NCI-H748 (cell line): ENCODE measurements at regions not wholly inside any gene's neighbourhood (a gene's known extent, or its start where the extent isn't known, plus 50 kb on each side); places are given as distances from the start of the nearest gene placed in this dataset.
"Not testable (repeated sequence)": the region's sequence is repeated elsewhere in the genome, so short reads cannot be mapped to it uniquely, and the experiment has no call there.

Source experiments
- DNase-seq: peaks from one replicate; lab custom pipeline; 2025; ENCODE audit not compliant: unreplicated experiment; lab: John Stamatoyannopoulos, UW

DNA sequence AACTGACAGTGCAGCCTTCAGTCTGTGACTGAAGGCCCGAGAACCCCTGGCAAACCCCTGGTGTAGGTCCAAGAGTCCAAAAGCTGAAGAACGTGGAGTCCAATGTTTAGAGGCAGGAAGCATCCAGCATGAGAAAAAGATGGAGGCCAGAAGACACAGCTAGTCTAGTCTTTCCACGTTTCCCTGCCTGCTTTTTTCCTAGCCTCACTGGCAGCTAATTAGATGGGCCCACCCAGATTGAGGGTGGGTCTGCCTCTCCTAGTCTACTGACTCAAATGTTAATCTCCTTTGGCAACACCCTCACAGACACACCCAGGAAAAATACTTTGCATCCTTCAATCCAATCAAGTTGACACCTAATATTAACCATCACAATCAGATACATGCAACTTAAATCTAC, 87.8 kb downstream of the TENT5D start:
- not testable (repeated sequence) for DNase-seq

- no peak for DNase-seq
Measured at GRCh38 chrX:80511969-80512760, 91.9 kb downstream of the TENT5D start.

DNA sequence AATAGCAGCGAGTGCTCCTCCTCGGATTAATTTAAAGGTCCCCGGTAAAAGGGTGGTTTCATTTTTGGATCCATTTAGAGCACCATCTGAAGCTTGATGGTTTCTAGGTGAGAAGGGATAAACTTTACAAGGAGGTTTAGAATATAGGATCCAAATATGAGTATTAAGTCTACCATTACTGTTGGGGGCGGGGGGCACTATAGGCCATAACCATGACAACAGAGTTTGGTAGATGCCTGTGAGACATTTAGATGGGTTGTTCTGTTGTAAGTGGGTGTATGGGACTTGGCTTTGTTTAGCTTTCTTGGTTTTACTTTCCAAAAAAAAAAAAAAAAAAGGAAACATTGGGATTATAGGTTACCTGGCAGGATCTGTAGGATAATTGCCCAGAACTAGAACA, 92.7 kb downstream of the TENT5D start:
- DNase-seq, result no peak

DNA sequence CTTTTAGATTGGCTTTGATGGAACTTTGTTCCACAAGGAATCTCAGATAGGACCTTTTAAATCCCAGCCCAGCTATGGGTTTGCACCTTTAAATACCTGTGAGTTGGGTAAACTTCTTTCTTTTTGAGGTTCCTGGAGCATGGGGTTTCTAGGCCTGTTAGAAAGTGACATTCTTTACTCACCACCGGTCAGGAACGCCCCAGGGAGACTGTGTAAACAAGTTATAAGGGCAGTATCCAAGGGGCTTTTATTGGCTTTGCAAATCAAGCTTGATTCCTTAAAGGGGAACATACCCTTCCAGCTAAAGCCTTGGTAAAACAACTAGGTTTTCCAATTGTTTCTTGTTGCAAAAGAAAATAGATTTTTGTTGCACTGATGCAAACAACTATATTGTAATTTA, 93.4 kb downstream of the TENT5D start:
- DNase-seq, result peak; percentile 20

GRCh38 chrX:80537096-80537495, 116.8 kb downstream of the TENT5D start:
- no peak for DNase-seq

- peak; percentile 43 for DNase-seq
Measured at GRCh38 chrX:80550722-80551121, 130.5 kb downstream of the TENT5D start.

DNA sequence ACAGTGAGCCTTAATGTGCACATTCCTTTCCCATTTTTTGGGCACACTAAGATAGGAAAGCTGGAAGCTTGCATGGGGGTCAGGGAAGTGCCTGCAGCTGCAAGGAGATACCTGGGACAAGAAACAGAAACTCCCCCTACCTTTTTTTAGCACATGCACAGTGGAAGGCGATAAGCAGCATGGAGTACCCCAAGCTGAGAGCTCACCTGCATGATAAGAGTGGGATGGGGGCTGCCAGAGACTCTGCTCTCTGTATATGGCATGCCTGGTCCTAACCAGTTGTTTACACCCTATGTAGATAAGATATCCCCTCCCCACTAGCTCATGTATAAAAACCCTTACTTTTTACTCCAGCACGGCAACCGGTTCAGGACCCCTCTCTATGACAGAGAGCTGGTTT, 135.9 kb downstream of the TENT5D start:
- no peak for DNase-seq

GRCh38 chrX:80572636-80573035, 152.4 kb downstream of the TENT5D start:
- no peak for DNase-seq

GRCh38 chrX:80573275-80573674, 153.0 kb downstream of the TENT5D start:
- no peak for DNase-seq

DNA sequence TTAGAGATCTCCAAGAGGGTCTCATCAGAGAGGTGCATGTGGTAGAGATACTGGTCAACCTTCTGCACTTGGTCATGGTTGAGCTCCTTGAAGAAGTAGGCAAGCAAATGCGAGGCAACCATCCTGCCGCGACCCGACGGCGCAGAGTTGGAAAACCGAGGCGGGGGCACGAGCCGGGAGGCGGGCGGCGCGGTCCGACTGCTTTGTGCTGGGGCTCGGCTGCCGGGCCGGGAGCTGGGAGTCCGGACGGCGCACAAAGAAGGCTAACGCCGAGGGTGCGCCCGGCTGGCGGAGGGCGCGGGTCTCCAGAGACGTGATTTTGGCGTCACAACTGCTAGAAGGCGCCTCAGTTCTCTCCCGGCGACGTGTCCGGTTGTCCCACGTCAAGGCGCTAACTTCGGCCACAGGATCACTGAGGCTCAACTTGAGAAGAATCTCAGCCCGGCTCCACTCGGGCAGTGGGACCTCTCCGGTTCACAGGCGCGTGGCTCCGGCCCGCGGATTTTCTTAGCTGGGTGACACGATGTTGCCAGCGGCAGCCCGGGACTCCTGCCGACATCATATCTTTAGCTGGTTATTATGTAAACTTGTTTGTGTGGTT, 154.3 kb downstream of the TENT5D start:
- not testable (repeated sequence) for DNase-seq

DNA sequence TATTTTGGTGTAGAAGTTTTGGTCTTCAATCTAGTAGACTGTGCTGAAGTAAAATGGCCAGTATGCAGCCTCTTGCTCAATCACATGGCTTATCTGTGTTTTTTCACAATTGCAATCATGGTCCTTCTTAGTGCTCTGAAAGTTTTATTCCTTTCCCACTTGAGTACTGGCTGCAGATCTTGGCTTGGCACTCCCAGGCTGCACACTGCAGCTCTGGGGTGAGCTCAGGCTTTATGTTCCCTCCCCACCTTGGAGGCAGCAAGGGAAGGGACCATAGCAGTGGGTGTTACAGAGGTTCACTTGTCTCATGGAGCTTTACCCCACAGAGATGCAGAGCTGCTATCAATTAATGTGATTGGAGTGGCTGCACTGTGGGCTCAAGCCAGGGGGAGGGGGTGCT, 156.0 kb downstream of the TENT5D start:
- DNase-seq, result no peak

GRCh38 chrX:80576806-80577533, 156.7 kb downstream of the TENT5D start:
- DNase-seq, result no peak

DNA sequence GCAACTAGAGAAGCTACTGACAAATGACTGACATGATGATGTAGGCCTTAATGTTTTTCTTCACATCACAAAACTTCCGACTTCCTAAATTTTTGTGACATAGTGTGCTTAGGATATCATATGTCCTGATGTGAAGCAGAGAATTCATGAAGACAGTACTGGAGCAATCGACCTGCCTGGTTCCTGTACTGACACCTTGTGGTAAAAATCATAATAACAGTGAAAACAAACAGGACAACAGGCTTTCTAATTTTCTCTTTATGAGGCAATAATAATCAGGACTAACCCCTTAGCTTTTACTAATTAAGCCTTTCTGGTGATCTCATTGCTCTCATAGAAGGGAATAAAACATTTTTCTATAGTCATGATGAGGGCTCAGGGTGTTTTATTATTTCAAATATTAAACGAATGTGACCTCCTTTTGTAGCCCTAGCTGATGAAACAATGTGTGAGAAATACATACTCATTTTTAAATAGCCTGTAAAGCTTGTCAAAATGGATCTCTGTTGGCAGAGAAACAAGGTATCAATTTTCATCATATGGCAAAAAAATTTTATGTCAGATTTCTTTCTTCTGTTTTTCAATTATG, 158.4 kb downstream of the TENT5D start:
- peak; percentile 16 for DNase-seq

DNA sequence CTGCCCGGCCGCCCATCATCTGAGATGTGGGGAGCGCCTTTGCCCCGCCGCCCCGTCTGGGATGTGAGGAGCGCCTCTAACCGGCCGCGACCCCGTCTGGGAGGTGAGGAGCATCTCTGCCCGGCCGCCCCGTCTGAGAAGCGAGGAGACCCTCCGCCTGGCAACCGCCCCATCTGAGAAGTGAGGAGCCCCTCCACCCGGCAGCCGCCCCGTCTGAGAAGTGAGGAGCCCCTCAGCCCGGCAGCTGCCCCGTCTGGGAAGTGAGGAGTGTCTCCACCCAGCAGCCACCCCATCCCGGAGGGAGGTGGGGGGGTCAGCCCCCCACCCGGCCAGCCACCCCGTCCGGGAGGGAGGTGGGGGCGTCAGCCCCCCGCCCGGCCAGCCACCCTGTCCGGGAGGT, 170.7 kb downstream of the TENT5D start:
- DNase-seq, result not testable (repeated sequence)

DNA sequence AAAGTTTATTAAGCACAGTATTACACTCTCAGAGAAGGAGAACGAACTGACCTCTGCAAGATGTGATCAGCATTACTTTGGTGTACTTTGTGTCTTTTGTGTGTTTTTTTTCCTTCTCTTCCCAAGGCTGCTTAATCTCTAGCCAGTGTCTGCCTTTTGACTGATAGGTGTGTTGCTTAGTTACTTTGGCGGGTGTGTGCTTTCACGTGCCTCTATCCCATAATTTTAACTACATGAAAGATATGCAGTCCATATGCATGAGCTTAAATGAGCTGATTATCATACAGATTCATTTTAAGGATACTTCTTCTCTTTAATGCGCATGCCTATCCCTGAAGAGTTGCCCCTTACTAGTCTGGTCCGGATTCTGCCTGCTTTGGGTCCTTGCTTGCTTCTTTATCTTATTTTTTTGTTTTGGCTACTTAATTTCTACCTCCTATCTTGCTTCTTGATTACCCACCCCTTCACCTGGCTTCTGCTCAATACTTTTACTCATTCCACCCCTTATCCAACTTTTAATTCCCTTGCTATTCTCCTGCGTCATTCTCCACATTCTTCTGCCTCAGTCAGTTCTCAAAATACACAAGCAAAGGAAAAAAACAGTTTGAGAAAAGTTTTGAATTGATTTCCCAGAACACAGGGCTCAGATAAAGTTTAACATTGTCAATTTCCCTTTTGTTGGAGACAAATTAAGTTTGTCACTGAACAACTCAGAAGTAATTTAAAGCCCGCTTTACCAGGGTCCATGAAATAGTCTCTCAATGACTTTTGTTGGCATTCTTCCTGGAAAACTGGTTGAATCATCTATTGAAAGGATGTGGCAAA, 182.0 kb downstream of the TENT5D start:
- no peak for DNase-seq
